Fibroblast of skin of back (primary cell): ENCODE measurements at regions not wholly inside any gene's neighbourhood (a gene's known extent, or its start where the extent isn't known, plus 50 kb on each side); places are given as distances from the start of the nearest gene placed in this dataset.

Experiments used
- DNase-seq: peaks from one replicate; pipeline ENCODE4 v3.0.0-alpha.2; 2013

DNA sequence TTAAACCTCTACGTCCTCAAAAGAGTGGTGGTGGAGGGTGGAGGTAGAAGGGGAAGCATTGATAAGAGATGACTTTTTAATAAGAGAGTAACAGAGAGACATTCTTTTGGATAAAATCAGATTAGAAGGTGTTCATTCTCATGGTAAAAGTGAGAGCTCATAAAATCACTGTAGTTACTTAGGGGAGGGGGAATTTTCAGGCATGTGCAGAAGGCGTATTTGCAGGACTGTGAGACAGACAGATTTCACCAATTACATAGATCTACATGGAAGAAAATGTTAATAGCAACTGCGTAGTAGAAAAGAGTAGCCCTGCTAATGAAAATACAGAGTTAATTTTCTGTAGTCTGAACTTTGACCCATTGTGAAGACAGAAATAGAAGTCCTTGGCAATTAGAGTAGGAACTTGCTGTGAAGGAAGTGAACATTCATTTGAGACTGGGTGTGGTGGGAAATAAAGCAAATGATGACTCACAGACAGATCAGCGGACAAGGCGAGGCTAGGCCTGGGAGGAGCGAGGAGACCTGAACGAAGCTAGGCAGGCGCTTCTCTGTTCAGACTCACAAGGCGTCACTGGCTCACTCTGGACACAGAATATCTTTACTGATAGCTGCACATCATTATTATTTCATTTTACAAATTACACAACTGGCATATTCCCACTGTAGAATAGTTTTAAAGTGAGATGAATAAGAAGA lies 57.2 kb upstream of the FAM9C start:
- DNase-seq = peak; percentile 90

DNA sequence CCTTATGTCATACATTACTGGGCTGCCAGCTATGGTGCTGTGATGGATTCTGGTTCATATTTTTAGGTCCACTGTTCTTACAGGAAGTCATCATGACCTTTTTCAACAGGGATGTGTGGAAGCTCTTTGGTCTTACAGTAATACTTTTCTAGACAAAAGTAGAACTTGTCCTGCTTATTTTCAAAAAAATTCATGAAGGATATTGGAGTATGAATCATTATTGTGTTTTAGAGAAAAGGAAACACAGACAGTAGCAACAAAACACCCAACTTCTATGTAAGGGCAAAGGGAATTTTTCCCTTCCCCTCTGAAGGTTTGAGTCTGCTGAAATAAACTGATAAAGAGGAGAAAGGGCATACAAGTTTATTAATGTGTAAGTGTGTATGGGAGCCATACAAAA lies 54.7 kb upstream of the FAM9C start:
- DNase-seq = peak; percentile 67

DNA sequence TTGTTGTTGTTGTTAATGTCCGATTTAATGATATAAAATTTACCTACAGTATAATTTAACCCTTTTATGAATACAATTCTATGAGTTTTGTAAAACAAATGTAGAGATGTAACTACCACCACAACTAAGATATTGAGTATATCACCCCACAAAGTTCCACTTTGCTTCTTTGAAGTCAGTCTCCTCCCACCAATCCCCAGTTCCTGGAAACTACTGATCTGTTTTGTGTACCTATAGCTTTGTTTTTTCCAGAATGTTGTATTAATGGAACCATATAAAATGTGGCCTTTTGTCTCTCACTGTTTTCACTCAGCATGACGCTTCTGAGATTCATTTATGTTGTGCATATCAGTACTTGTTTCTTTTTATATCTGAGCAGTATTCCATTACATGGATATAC lies 52.3 kb upstream of the FAM9C start:
- no peak for DNase-seq

DNA sequence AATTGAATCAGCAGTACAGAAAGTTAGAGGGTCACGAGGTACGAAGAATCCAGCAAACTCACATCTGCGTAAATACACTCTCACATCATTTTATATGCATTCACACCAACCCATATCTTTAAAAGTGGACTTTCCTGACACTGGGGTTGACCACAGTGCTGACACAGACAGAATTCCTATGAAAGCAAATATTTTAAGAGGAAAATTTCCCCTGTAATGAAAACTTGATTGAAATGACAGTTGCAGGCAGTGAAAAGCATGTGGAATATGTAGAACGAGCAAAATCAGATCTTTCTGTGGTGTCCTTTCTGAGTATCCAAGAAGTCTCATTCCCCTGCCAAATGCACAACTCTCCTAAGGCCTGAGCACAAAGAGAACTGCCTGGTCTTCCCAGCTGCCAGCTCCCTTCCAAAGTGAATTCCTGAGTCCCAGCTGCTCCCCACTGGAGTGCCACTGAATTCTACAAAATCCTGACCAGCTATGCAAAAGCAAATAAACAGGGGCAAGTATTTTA lies 50.5 kb upstream of the FAM9C start:
- DNase-seq = peak; percentile 72

DNA sequence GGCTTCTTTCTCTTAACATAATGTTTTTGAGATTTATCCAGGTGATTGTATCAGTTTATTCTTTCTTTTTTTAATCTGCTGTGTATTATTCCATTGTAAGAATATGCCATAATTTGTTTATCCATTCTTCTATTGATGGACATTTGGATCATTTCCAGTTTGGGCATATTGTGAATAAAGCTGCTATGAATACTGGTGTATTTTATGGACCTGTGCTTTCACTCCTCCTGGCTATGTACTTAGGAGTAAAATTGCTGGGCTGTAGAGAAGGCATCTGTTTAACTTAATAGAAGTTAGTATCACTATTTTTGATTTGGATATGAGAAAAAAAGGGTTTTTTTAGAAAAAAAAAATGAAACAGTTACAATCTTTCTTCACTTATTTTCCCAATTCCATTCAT lies 50.0 kb upstream of the FAM9C start:
- DNase-seq = no peak
